ENCODE measurements at regions not wholly inside any gene's neighbourhood (a gene's known extent, or its start where the extent isn't known, plus 50 kb on each side); places are given as distances from the start of the nearest gene placed in this dataset.

- TF ChIP-seq ETS2 (tag; IDR thresholded peaks at IDR 0.05; ENCODE audit: borderline replicate concordance, poor library complexity, severe bottlenecking): no peak
- no peak for TF ChIP-seq ZNF644 (tag; IDR thresholded peaks at IDR 0.05; ENCODE audit: low read depth)
- TF ChIP-seq FOS (IDR thresholded peaks at IDR 0.05; ENCODE audit: extremely low read depth, insufficient read length): no peak
- TF ChIP-seq ZNF699 (CRISPR knock-in tag; IDR thresholded peaks at IDR 0.05; ENCODE audit: insufficient replicate concordance): no peak
- TF ChIP-seq ETS1 (conservative IDR thresholded peaks at IDR 0.05; ENCODE audit: control insufficient read depth, low read depth, low read length): 0 out of 2 replicates have a peak, but pooled peaks have one; percentile 37
- no peak for TF ChIP-seq MXI1 (IDR thresholded peaks at IDR 0.05; ENCODE audit: low read depth, low read length)
- TF ChIP-seq ZNF134 (CRISPR knock-in tag; conservative IDR thresholded peaks at IDR 0.05): no peak
- TF ChIP-seq, protein P1, sequence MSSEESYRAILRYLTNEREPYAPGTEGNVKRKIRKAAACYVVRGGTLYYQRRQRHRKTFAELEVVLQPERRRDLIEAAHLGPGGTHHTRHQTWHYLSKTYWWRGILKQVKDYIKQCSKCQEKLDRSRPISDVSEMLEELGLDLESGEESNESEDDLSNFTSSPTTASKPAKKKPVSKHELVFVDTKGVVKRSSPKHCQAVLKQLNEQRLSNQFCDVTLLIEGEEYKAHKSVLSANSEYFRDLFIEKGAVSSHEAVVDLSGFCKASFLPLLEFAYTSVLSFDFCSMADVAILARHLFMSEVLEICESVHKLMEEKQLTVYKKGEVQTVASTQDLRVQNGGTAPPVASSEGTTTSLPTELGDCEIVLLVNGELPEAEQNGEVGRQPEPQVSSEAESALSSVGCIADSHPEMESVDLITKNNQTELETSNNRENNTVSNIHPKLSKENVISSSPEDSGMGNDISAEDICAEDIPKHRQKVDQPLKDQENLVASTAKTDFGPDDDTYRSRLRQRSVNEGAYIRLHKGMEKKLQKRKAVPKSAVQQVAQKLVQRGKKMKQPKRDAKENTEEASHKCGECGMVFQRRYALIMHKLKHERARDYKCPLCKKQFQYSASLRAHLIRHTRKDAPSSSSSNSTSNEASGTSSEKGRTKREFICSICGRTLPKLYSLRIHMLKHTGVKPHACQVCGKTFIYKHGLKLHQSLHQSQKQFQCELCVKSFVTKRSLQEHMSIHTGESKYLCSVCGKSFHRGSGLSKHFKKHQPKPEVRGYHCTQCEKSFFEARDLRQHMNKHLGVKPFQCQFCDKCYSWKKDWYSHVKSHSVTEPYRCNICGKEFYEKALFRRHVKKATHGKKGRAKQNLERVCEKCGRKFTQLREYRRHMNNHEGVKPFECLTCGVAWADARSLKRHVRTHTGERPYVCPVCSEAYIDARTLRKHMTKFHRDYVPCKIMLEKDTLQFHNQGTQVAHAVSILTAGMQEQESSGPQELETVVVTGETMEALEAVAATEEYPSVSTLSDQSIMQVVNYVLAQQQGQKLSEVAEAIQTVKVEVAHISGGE (CRISPR knock-in tag; IDR thresholded peaks at IDR 0.05): no peak
- TF ChIP-seq SIN3A (IDR thresholded peaks at IDR 0.05; ENCODE audit: borderline replicate concordance in 2 of 2, control insufficient read depth in 1 of 2, low read depth in 2 of 2, low read length in 2 of 2): no peak
- no peak for TF ChIP-seq MCM5 (IDR thresholded peaks at IDR 0.05; ENCODE audit: low read depth)
- TF ChIP-seq, protein P2, sequence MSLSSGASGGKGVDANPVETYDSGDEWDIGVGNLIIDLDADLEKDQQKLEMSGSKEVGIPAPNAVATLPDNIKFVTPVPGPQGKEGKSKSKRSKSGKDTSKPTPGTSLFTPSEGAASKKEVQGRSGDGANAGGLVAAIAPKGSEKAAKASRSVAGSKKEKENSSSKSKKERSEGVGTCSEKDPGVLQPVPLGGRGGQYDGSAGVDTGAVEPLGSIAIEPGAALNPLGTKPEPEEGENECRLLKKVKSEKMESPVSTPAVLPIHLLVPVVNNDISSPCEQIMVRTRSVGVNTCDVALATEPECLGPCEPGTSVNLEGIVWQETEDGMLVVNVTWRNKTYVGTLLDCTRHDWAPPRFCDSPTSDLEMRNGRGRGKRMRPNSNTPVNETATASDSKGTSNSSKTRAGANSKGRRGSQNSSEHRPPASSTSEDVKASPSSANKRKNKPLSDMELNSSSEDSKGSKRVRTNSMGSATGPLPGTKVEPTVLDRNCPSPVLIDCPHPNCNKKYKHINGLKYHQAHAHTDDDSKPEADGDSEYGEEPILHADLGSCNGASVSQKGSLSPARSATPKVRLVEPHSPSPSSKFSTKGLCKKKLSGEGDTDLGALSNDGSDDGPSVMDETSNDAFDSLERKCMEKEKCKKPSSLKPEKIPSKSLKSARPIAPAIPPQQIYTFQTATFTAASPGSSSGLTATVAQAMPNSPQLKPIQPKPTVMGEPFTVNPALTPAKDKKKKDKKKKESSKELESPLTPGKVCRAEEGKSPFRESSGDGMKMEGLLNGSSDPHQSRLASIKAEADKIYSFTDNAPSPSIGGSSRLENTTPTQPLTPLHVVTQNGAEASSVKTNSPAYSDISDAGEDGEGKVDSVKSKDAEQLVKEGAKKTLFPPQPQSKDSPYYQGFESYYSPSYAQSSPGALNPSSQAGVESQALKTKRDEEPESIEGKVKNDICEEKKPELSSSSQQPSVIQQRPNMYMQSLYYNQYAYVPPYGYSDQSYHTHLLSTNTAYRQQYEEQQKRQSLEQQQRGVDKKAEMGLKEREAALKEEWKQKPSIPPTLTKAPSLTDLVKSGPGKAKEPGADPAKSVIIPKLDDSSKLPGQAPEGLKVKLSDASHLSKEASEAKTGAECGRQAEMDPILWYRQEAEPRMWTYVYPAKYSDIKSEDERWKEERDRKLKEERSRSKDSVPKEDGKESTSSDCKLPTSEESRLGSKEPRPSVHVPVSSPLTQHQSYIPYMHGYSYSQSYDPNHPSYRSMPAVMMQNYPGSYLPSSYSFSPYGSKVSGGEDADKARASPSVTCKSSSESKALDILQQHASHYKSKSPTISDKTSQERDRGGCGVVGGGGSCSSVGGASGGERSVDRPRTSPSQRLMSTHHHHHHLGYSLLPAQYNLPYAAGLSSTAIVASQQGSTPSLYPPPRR (CRISPR knock-in tag; IDR thresholded peaks at IDR 0.05; ENCODE audit: borderline replicate concordance): no peak
- no peak for TF ChIP-seq ERF (CRISPR knock-in tag; IDR thresholded peaks at IDR 0.05)
- TF ChIP-seq HMG20B (CRISPR knock-in tag; IDR thresholded peaks at IDR 0.05): no peak
- peak; percentile 66; the same call in 1 of the 2 replicates for TF ChIP-seq MBD2 (IDR thresholded peaks at IDR 0.05; ENCODE audit: borderline replicate concordance, low read depth)
- no peak for TF ChIP-seq RHOXF2B (CRISPR knock-in tag; conservative IDR thresholded peaks at IDR 0.05)
- TF ChIP-seq KAT8 (IDR thresholded peaks at IDR 0.05; ENCODE audit: low read depth): no peak
- 0 out of 4 replicates have a peak, but pooled peaks of 1 of the 2 experiments have one; percentile 60 for TF ChIP-seq ARNT (IDR thresholded peaks at IDR 0.05)
- TF ChIP-seq MYC (IDR thresholded peaks at IDR 0.05; ENCODE audit: low read depth, low read length): no peak
- no peak for TF ChIP-seq MYC (CRISPR knock-in tag; IDR thresholded peaks at IDR 0.05; ENCODE audit: borderline replicate concordance, low read depth)
- TF ChIP-seq CBFA2T3 (IDR thresholded peaks at IDR 0.05): peak; percentile 97
Measured at GRCh38 chr15:81945014-81945615, 100.7 kb downstream of the MEX3B start (continued).
